HG03442 (cell line): ENCODE measurements at regions not wholly inside any gene's neighbourhood (a gene's known extent, or its start where the extent isn't known, plus 50 kb on each side); places are given as distances from the start of the nearest gene placed in this dataset.
"Not testable (repeated sequence)": the region's sequence is repeated elsewhere in the genome, so short reads cannot be mapped to it uniquely, and the experiment has no call there.

Experiments
- ATAC-seq: cut with Tn5 transposase; IDR thresholded peaks from one replicate; pipeline ENCODE4 v1.9.1; 2021; ENCODE audit warnings: mild to moderate bottlenecking, moderate library complexity; ENCODE audit not compliant: unreplicated experiment

DNA sequence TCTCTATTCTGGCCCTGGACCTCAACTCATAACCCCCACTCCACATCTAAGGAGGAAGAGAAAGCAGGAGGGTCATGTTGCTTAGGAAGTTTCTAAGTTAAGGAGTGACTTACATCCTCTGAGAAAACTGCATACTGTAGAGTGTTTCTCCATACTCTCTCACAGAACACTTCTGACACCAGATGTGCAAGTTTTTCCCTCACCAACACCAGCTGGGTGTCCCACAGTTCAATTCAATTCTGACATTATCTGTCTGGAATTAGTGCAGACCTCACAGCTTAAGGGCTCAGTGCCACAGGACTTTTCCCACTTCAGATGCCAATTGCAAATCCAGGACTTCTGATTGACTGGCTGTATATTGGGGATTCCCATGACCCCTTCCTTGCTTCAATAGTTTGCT is 89.0 kb upstream of the SFRP2 start:
- ATAC-seq, result no peak

DNA sequence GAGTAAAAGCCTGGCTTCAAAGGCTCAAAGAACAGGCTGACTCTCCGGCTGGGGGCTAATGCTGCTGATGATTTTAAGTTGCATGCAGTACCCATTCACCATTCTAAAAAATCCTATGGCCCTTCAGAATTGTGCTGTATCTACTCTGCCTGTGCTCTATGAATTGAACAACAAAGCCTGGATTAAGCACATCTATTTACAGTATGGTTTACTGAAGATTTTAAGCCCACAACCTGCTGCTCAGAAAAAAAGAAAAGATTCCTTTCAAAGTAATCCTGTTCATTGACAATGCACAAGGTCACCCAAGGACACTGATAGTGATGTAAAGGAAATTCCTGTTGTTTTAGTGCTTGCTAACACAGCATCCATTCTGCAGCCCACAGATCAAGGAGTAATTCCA is 84.9 kb upstream of the SFRP2 start:
- ATAC-seq, result no peak

DNA sequence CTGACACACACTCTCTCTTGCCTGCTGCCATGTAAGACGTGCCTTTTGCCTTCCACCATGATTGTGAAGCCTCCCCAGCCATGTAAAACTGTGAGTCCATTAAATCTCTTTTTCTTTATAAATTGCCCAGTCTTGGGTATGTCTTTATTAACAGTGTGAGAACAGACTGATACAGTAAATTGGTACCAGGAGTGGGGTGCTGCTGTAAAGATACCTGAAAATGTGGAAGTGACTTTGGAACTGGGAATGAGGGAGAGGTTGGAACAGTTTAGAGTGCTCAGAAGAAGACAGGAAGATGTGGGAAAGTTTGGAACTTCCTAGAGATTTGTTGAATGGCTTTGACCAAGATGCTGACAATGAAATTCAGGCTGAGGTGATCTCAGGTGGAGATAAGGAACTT is 77.9 kb upstream of the SFRP2 start:
- not testable (repeated sequence) for ATAC-seq

DNA sequence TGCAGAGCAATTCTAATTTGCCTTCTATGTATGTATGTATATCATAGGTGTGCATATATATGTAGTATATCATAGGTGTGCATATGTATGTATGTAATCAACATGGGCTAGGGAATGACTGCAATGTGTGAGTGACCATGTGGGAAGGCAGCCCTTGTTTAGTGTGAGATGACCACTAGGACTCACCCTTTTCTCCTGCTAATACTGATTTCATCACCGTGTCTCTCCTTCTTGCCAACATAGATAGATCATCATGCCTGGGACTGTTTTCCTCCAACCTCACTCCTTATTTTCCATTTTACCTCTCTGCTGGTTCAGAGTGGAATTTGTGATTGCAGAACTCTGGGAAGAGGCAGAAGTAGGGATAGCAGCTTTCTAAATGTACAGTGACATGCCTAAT is 63.6 kb upstream of the SFRP2 start:
- ATAC-seq, result no peak

DNA sequence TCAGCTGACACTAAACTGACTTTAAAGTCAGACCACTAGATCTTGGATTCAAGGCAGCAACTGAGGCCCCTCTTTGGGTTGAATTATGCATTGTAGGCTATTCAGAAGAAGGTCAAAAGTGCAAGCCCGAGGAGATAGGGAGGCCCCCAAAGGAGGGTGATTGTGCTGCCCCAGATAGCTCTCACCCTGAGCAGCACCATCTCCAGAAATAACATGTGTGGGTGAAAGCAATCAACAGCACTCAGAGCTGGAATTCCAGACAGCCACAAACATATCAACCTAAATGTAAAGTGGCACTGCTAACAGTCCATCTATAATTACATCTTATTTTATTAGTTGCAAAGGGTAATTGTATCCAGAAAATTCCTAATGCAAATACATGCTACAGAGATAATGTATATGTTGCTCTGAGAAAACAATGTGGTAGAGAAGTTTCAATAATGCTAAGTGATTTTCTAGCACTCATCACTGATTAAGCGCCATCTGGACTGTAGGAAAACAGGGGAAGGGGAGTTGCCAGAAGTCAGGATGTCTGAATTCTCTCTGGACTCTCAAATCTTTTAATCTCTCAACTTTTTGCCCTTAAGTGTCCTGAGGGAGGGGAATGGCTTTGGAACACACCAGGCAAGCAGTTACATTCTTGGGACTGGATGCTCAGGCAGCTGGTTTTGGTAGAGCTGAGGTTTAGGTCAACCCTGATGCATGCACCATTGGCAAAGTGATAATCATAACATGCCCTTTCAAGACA is 61.8 kb upstream of the SFRP2 start:
- no peak for ATAC-seq

DNA sequence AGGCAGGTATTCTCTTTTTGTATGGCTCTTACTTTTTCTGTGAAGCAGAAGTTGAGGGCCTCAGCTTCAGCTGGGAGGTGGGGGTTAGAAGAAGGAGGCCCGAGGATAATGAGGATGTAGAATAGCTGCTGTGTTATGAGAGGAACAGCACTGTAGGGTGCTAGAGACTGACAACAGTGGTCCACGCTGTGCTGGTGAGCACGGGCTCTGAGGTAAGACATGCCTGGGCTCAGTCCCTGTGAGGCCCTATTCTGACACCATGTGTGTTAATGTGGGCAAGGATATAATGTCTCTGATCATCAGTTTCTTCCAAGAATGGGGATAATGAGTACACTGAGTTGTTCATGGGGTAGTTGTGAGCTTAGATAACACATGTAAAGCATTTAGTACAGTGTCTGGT is 55.3 kb upstream of the SFRP2 start:
- ATAC-seq, result no peak
